HG03521 (cell line): ENCODE measurements at regions not wholly inside any gene's neighbourhood (a gene's known extent, or its start where the extent isn't known, plus 50 kb on each side); places are given as distances from the start of the nearest gene placed in this dataset.

Experiments used
- ATAC-seq: cut with Tn5 transposase; IDR thresholded peaks from one replicate; pipeline ENCODE4 v1.9.1; 2021; ENCODE audit warnings: mild to moderate bottlenecking, moderate library complexity; ENCODE audit not compliant: unreplicated experiment

DNA sequence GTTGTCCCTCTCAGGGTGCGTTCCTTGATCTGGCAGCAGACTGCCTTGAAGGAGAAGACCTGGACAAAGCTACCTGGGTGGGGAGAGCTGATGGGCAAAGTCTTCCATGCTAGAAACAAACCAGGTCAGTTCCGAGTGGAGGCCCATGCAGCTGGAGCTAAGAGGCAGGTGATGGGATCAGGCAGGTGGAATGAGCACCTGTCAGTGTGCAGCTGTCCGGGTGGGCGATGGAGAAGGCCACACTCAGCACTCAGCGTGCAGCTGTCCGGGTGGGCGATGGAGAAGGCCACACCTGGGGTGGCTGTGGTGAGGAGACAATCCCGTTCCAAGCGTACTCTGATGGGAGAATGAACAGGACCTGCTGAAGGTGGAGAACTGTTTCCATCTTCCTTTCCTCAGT lies 237.3 kb upstream of the MYT1L start:
- no peak for ATAC-seq

DNA sequence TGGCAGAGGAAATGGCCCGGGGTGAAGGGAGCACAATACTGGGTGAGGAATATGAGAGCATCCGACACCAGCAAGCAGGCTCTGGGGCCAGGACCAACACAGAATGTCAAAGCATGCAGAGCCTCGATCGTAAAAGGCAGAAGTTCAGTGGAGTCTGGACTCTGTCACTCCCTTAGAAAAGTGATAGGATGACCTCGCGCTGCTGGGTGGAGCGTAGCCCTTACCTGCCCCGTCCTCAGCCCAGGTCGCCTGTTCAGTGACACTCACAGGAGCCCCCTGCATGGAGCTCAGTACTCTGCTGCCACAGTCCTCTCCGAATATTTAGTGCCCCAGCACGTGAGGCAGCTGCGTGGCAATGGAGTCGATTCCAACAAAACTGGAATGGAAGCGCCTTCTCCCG lies 236.7 kb upstream of the MYT1L start:
- ATAC-seq, result no peak

DNA sequence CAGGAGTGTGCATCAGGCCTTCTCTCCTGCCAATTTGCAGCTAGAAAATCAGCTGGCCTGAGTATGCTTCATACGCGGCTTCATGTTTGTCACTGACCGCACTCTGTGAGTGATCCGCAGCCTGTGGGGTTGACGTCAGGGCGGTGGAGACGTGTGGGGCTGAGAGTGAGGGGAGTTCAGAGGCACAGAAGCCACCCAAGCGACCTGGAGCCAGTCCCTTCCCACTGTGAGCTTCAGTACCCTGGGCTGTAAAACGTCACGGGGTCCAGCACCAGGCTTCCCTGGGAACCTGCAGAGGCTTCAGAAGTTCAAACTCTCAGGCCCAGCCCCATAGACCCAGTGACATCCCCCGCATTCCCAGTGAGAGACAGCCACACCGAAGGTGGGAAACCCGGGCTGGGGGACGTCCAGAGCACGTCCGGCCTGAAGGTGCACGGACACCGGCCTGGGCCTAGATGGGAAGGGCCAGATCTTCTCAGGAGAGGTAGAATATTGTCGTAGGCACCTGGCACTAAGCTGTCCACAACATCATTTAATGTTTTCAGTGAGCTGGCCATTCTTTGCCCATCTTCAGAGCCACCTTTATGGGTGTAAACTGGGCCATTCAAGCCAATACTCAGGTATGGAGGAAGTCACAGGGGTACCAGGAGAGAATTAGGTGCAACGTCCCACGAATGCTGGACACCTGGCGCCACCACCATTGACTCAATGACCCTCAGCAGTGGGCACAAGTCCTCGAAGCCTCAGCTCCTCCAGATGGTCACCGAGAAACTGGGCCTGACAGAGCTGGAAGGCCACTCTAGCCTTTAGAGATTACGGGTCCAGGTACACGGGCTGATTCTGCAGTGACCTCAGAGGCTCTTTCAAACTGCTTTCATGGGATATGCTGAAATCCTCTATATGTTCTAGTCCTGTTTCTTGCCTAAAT lies 235.6 kb upstream of the MYT1L start:
- ATAC-seq, result no peak

DNA sequence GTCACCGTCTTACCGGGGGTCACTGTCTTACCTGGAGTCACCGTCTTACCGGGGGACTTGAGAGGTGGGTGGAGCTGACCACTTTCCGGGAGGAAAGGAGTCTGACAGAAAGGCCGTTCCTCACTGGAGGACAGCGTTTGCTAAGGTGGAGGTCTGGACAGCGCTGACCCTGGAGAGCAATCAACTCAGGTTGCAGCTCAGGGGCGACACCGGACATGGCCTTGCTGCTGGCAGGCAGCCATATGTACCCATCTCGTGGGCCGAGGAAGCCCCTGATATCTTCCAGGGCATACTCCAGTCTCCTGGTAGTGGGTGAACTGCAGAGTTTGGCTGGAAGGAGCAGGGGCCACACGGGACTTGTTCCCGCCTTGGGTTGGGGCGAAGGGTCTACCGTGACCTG lies 234.6 kb upstream of the MYT1L start:
- no peak for ATAC-seq

DNA sequence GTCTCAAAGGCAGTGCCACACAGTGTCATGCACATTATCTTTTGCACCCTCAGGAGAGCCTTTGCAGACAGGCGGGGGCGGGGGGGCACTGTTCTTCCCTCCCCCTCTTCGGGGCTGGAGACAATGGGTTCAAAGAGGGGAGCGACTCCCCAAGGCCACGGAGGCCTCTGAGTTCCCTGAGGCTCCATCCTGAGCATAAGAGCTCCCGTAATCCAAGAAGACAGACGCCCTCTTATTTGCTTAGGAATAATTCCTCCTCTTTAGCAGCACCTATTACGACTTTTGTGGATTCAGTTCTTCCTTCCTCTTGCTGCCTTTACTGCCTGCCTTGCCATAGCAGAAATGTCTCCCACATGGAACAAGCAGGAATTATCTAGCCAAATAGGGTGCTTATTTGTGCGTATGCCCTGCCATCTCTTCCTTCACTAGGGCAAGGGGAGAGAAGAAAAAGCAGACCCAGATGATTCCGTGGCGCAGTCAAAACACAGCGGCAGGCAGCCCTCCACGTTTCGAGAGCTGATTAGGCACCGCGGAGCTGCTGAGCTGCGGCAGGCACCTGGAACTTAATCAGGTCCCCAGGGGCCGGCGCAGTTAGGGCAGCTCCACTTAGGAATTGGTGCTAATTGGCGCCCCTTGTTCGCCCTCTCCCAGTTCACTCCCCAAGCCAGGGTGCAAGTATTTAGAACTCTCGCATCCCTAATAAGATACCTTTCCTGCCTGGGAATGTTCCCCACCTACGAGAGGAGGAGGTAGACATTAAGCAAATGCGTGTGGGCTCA lies 233.4 kb upstream of the MYT1L start:
- no peak for ATAC-seq

DNA sequence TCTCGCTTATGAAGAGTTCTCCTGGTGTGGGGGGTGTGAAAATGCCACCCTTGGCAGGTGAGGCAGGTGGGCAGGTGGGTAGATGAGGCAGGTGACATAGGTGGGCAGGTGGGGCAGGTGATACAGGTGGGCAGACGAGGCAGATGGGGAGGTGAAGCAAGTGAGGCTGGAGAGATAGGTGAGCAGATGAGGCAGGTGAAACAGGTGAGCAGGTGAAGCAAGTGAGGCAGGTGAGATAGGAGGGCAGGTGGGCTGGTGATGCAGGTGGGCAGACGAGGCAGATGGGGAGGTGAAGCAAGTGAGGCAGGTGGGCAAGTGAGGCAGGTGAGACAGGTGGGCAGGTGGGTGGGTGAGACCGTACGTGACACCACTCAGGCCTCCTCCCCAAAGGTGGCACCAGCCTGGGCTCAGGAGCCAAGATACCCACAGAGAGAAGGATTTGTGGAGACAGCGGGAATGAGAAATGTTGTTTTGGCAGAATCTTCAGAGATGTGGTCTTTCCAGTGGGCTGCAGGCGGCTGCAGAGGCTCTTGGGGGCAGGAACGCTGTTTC lies 232.3 kb upstream of the MYT1L start:
- ATAC-seq, result no peak

DNA sequence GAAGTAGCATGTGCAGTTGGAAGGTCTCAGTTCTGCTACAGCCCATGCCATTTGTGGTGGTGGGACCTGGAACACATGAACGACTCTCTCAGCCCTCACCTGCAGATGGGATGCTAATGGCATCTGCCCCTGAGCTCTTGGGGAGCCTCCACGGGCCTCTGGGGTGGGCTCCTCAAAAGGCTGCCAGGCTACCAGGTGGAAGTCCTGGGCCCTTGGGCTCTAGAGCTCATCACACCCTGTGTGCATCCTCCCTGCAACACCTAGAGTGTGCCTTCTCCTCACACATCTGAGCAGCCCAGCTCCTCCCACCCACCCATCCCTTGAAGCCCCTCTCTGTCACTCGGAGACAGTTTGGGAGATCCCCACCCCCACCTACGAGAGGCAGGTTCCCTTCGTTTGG lies 231.8 kb upstream of the MYT1L start:
- ATAC-seq, result no peak

DNA sequence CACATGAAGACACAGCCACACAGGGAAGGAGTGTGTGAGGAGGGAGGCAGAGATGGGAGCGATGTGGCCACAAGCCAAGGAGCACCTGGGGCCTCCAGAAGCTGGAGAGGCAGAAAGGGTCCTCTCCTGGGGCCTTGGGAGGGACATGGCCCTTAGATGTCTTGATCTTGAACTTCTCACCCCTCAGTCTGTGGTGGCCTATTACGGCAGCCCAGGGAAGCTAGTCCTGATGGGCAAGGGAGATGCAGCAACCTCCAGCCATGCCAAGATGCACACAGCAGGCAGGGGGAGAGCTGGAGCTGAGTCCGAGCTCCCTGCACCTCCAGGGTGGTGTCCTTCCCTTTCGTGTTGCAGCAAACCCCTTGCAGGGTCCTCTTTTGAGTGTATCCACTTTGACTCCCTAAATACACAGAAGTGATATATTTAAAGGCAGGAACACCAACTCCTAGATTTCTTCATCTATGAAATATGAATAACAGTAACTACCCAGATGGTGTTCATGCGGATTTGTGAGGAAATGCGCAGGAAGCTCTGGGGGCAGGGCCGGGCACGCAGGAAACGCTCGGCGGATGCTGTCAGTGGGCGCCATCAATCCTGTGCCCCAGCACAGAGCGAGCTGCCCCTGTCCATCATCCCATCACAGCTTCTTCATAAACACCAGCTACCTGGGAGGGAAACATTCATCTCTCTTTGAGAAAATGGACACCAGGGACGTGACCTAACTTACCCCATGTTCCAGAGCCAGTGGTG lies 230.4 kb upstream of the MYT1L start:
- ATAC-seq, result no peak

DNA sequence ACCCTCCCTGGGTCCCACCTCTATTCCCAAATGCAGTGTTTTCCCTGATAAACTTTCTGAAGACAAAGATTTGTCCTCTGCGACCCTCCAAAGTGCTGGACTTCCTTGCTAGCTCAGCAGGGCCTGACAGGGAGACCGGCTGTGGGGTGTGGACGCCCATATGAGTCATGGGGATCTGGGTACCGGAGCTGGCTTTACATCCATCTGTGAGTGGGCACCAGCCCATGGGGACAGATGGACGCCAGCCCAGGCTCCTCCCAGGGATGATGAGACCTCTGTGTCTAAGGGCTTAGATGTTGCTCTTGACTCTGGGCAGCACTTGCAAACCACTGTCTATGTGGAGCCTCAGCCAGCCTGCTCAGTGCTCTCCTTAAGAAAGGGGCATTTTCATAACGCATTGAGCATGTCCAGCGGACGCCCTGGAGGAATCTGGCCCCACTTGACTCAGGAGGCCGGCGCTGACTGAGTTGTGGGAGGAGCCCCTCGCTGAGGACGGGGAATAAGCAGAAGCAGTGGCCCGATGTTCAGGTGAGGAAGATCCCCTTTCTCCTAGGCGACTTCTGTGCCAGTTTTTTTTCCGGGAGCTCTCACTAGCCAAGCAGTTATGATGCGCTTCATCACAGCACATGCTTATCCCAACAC lies 229.4 kb upstream of the MYT1L start:
- no peak for ATAC-seq

DNA sequence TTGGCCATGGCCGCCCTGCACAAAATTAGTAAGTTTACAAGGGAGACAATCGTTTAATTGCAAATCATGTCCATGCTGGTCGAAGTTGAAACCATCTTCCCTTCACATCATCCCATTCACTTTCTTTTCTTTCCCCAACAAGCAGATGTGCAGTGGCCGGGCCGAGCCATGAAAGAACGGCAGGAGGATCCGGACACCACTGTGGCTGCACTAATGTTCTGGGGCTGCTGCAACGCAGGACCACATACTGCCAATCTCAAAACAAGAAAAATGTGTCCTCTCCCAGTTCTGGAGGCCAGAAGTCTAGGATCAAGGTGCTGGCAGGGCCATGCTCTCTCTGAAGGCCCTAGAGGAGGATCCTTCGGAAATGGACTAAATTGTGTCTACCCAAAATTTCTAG lies 227.4 kb upstream of the MYT1L start:
- no peak for ATAC-seq

DNA sequence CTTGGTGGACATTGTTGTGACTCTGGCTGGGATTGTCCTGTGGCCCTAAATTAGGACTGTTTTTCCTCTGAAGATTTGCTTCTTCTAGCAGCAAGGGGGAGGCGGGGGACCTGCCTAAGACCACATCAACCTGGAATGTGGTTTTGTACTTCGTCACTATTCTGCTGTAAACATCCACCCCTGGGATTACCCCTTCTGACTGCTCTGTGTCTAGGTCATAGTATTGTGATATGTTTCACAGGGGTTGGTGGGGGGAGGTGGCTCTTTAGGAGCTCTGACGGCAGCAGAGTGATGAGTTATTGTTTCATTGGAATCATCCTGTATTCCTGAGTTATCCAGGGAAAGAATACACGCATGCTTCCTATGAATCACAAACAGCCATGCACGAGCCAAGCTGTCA lies 226.4 kb upstream of the MYT1L start:
- no peak for ATAC-seq

DNA sequence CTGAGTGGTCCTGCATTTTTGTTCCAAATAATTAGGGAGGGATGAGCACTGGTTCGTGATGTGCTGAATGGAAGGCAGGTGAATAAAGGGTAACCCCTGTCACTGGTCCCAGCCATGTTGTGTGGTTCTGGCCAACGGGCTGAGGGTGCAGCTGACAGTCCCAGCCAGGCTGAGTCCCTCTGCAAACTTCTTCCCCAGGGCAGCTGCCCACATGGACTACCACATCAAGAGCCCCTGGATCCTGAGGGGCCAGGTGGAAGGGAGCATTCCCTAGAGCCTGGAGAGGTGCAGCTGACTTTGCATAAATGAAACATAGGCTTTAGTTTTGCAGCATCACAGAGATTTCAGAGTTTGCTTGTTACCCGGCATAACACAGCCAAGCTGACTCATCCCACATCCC lies 219.8 kb upstream of the MYT1L start:
- ATAC-seq, result no peak

DNA sequence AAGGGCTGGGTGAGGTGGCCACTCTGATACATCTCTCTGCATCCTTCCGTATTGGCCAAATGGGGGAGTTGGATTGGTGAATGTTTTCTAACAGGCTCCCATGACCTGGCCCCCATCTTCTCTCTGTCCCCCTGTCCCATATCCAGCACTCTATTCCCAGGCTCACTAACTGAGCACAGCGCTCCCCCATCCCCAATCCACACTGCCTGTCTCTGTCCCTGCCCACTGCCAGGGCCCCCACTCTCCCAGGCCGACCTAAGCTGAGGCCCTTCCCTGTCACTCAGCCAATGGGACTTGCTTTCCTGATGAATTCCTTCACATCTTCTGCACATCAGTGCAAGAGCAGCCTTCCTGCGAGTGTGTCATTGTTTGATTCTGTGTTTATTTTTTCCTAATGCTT lies 216.8 kb upstream of the MYT1L start:
- no peak for ATAC-seq

DNA sequence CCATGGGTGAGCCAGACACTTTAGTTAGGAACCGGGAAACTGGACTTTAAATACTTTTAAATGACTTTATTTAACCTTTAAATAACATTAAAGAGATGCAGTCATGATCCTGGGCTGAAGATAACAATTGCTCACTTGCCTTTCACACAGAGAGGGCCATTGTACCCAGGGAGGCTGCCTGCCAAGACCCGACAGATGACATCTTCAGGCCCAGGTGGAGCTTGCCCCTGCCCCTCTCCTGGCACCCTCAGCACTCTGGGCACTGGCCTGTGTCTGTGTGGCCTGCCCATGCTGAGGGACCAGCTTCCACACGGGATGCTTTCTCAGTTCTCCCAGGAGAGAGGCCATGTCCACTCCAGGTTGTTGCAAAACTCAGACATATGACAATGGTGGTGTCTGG lies 216.4 kb upstream of the MYT1L start:
- ATAC-seq, result no peak

DNA sequence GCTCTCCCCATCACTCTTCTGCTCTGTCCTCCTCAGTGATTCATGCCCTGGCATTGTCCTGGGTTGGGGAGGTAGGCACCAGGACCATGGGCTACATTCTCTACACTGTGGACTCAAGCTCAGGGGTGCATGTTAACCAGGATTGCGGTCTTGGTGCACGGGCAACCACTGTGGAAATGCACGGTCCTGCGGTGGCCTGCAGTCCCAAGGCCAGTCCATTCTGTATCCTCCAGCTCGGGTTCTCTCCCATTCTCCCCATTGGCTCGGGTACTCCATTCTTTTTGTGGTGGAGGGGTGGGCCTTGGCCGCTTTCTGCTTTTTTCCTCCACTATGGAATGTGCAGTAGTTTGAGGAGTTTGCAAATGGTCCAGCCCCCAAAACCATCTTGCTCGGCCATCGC lies 215.0 kb upstream of the MYT1L start:
- no peak for ATAC-seq

DNA sequence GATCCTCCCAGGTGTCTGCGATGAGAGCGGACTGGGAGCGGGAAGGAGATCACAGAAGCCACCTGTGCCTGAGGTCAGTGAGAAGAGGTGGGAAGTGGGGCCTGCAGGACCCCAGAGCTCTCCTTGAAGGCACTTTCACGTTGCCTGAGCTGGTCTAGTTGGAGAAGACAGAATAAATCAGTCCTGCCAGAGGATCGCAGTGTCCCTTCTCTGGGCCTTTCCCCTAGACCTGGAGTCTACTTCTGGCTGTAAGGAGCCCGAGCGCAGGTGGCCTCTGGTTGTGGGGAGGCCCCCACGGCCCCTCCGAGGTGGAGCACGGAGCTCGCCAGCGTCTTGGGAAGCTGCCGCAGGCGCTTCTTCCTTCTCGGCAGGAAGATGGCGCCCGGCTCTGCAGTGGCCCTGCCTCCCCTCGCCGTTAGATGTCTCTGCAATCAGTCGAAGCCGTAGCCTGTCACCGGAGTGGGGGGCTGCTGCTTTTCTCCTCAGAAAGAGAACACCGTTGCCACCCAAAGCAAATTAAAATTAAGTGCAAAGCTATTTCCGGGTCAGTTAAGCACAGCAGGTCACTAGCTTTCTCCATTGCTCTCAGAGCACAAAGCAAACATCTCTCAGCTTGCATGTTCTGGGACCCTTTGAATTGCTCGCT lies 212.0 kb upstream of the MYT1L start:
- ATAC-seq, result no peak

DNA sequence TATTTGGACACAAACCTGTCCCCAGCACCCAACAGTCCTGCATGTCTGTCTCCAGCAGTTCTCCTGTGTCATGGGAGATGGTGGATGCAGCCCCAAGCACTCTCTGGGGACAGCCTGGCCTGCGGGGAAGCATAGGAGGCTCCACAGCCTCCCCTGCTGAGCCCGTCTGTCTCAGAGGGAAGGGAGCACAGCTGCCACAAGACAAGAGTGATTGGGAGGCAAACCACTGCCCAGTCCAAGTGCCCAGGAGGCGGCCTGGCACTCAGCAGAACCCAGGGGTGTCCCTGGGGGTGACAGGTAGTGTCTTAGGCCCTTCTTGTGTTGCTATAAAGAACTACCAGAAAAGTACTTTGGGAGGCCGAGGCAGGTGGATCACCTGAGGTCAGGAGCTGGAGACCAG lies 211.2 kb upstream of the MYT1L start:
- no peak for ATAC-seq

DNA sequence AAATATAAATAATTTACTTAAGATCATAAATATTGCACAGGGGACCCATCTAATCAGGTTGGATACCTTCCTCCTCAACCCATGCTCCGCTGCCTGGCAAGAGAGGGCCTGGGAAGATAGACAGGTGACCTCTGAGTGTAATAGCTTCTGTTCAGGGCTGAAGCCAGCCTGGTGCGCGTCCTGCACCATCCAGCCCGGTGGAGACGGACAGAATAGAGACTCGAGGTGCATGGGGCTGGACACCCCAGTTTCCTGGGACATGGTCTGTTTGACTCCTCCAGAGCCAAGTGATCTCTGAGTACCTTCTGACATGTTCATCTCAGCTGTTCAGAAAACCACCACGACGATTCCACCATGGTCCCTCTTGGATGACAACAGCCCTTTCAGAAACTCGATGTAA lies 209.3 kb upstream of the MYT1L start:
- no peak for ATAC-seq

DNA sequence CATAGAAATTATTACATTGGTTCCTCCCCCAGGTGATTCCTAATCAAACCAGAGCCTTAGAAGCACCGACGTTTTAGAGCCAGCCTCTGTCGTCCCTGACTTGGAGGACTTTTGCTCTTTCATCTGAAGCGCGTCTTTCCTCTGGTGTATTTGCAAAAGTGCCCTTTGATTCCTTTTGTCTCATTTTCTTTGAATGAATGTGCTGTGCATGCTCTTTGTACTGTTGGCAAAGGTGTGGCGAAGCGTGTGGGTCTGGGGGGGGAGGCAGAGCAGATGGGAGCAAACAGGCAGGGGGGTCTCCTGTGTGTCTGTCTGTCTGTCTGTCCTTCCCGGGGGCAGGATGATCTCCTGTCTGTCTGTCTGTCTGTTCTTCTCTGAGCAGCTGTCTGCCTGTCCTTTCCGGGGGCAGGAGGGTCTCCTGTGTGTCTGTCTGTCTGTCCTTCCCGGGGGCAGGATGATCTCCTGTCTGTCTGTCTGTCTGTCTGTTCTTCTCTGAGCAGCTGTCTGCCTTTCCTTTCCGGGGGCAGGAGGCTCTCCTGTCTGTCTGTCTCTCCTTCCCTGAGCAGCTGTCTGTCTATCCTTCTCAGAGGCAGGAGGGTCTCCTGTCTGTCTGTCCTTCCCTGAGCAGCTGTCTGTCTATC lies 205.5 kb upstream of the MYT1L start:
- no peak for ATAC-seq

DNA sequence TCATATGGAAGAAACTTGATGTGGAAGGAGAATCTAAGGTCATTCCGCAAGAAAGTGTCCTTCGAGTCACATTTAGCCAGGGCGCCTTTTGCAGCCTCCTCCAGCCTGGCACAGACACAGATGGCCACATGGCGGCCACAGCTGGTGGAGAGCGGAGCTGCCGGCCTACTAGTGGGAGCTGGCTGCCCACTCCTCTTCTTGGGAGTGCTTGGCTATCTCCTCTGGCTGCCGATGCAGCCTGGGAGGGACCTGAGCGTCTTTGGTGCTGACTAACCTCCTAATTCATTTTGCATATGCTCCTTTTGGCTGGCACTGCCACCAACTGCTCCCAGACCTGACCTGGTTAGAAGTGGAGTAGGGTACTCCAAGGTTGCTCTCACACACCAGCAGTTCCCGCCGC lies 199.3 kb upstream of the MYT1L start:
- ATAC-seq, result no peak
